SK-N-SH (cell line): ENCODE measurements at regions not wholly inside any gene's neighbourhood (a gene's known extent, or its start where the extent isn't known, plus 50 kb on each side); places are given as distances from the start of the nearest gene placed in this dataset.
A peak's percentile ranks its signal among the peaks of the same experiment; 100 is the strongest.

Experiments
- CTCF ChIA-PET: fragments of 300-600, 350-600 bp; formaldehyde crosslinking; extraction: SDS; loops from one replicate; lab custom pipeline; 2021; lab: Yijun Ruan, JAX
- POLR2A ChIA-PET: fragments of 350-600 bp; sonication (Branson Sonifier 250); formaldehyde crosslinking; extraction: SDS; loops from one replicate; lab custom pipeline; 2020; ENCODE audit warnings: antibody characterized with exemption, inconsistent platforms; lab: Yijun Ruan, JAX
- DNase-seq: peaks from one replicate; pipeline ENCODE4 v3.0.0; 2012
- H2AFZ ChIP-seq: fragments of 200-600 bp; sonication (generic); 2 replicates; pipeline ENCODE4 v1.8.1; 2016; ENCODE audit warnings: antibody characterized with exemption, mild to moderate bottlenecking, low read depth
- H3F3A ChIP-seq: fragments of 200-600 bp; sonication (generic); replicated peaks from 2 replicates; pipeline ENCODE3; 2016; ENCODE audit warnings: antibody characterized with exemption, mild to moderate bottlenecking; ENCODE audit not compliant: insufficient read depth
- H3K27ac ChIP-seq, 2 experiments: fragments of 200-500 bp in 1 of 2; fragments of 200-600 bp in 1 of 2; sonication (Bioruptor generic) in 1 of 2; sonication (generic), shearing (Covaris generic) in 1 of 2; 2 replicates each; pipeline versions ENCODE4 v1.5.1 to v1.6.1; 2014 to 2016; ENCODE audit warnings: low read depth in 2 of 2, inconsistent platforms in 1 of 2, low read length in 1 of 2, mild to moderate bottlenecking in 1 of 2, mixed read lengths in 1 of 2
- H3K27me3 ChIP-seq: fragments of 200-600 bp; sonication (generic), shearing (Covaris generic); 2 replicates; pipeline ENCODE4 v1.6.1; 2016; ENCODE audit warnings: mixed run types; ENCODE audit not compliant: insufficient read depth
- H3K36me3 ChIP-seq, 2 experiments: fragments of 200-500 bp in 1 of 2; fragments of 200-600 bp in 1 of 2; sonication (Bioruptor generic) in 1 of 2; sonication (generic) in 1 of 2; replicated peaks in 1 of 2; 2 replicates each; pipeline versions ENCODE3 to v1.5.1; 2014 to 2016; ENCODE audit warnings: low read length in 1 of 2, mild to moderate bottlenecking in 1 of 2; ENCODE audit not compliant: insufficient read depth in 2 of 2, control insufficient read depth in 1 of 2
- H3K4me1 ChIP-seq, 2 experiments: fragments of 200-500 bp in 1 of 2; fragments of 200-600 bp in 1 of 2; sonication (Bioruptor generic) in 1 of 2; sonication (generic), shearing (Covaris generic) in 1 of 2; 2 replicates each; pipeline versions ENCODE4 v1.5.1 to v1.6.1; 2014 to 2016; ENCODE audit warnings: low read depth in 1 of 2, low read length in 1 of 2, mixed run types in 1 of 2; ENCODE audit not compliant: insufficient read depth in 2 of 2, control insufficient read depth in 1 of 2
- H3K4me2 ChIP-seq: fragments of 200-600 bp; sonication (generic), shearing (Covaris generic); 2 replicates; pipeline ENCODE4 v1.6.1; 2017; ENCODE audit warnings: mixed run types
- H3K4me3 ChIP-seq, 2 experiments: fragments of 200-500 bp in 1 of 2; fragments of 200-600 bp in 1 of 2; sonication (Bioruptor generic) in 1 of 2; sonication (generic), shearing (Covaris generic) in 1 of 2; 2 replicates each; pipeline versions ENCODE4 v1.5.1 to v1.8.1; 2014 to 2016; ENCODE audit warnings: low read depth in 2 of 2, inconsistent platforms in 1 of 2, low read length in 1 of 2, mild to moderate bottlenecking in 1 of 2, mixed read lengths in 1 of 2, moderate library complexity in 1 of 2
- H3K79me2 ChIP-seq: fragments of 200-600 bp; sonication (generic); 2 replicates; pipeline ENCODE4 v1.8.1; 2017; ENCODE audit warnings: mild to moderate bottlenecking; ENCODE audit not compliant: insufficient read depth
- H3K9ac ChIP-seq: fragments of 200-600 bp; sonication (generic); 2 replicates; pipeline ENCODE4 v1.6.1; 2017; ENCODE audit warnings: mixed run types
- H3K9me2 ChIP-seq: fragments of 200-600 bp; sonication (generic); 2 replicates; pipeline ENCODE4 v1.6.1; 2017; ENCODE audit warnings: mixed run types
- H3K9me3 ChIP-seq: fragments of 200-600 bp; sonication (generic); 2 replicates; pipeline ENCODE4 v1.6.1; 2017; ENCODE audit warnings: mixed run types, mild to moderate bottlenecking, moderate library complexity
- H4K20me1 ChIP-seq: fragments of 200-600 bp; sonication (generic); 2 replicates; pipeline ENCODE4 v1.6.1; 2017; ENCODE audit warnings: mild to moderate bottlenecking, mixed run types; ENCODE audit not compliant: insufficient read depth
- CHD2 ChIP-seq: fragments of 150-350 bp; IDR thresholded peaks from 2 replicates; pipeline ENCODE4 v1.6.1; 2018; ENCODE audit warnings: low read length; ENCODE audit not compliant: partially characterized antibody
- EP300 ChIP-seq, 2 experiments: IDR thresholded peaks; 2 replicates each; pipeline versions ENCODE4 v1.4.0 to v1.6.1; 2012; ENCODE audit warnings: borderline replicate concordance in 1 of 2, low read depth in 1 of 2, low read length in 1 of 2
- EZH2phosphoT487 ChIP-seq: fragments of 200-600 bp; sonication (generic); IDR thresholded peaks from 2 replicates; pipeline ENCODE4 v1.6.1; 2017; ENCODE audit warnings: low read depth, mixed run types, mild to moderate bottlenecking, antibody characterized with exemption, moderate library complexity, borderline replicate concordance
- FOXJ3 ChIP-seq: sonication (generic); formaldehyde crosslinking; IDR thresholded peaks from 2 replicates; pipeline ENCODE4 v1.5.1; 2020; ENCODE audit warnings: mild to moderate bottlenecking, missing genetic modification reagents
- GABPA ChIP-seq: IDR thresholded peaks from 2 replicates; pipeline ENCODE4 v1.4.0; 2012; ENCODE audit warnings: low read depth, mild to moderate bottlenecking
- GATA2 ChIP-seq: sonication (generic); formaldehyde crosslinking; IDR thresholded peaks from 2 replicates; pipeline ENCODE4 v1.5.0; 2020; ENCODE audit warnings: mild to moderate bottlenecking, missing genetic modification reagents
- IRF3 ChIP-seq: fragments of 150-350 bp; IDR thresholded peaks from 2 replicates; pipeline ENCODE4 v1.6.1; 2016; ENCODE audit warnings: mild to moderate bottlenecking, low read depth, low read length
- MEF2A ChIP-seq: IDR thresholded peaks from 2 replicates; pipeline ENCODE4 v1.4.0; 2012; ENCODE audit warnings: low read depth, borderline replicate concordance
- NFIC ChIP-seq: IDR thresholded peaks from 2 replicates; pipeline ENCODE4 v1.4.0; 2012; ENCODE audit warnings: borderline replicate concordance
- RAD21 ChIP-seq: IDR thresholded peaks from 2 replicates; pipeline ENCODE4 v1.6.1; 2012; ENCODE audit warnings: mild to moderate bottlenecking, low read length
- RCOR1 ChIP-seq: fragments of 150-350 bp; IDR thresholded peaks from 2 replicates; pipeline ENCODE4 v1.6.1; 2017; ENCODE audit warnings: antibody characterized with exemption, low read length
- REST ChIP-seq: IDR thresholded peaks from 2 replicates; pipeline ENCODE4 v1.6.1; 2012; ENCODE audit warnings: mild to moderate bottlenecking, low read depth, low read length, moderate library complexity
- RFX5 ChIP-seq: IDR thresholded peaks from 2 replicates; pipeline ENCODE4 v1.6.1; 2012; ENCODE audit warnings: mild to moderate bottlenecking, improper control_type of control experiment, low read length
- YY1 ChIP-seq: IDR thresholded peaks from 2 replicates; pipeline ENCODE4 v1.4.0; 2012; ENCODE audit warnings: low read depth, mild to moderate bottlenecking
- WGBS: methylation state at CpG from one replicate; pipeline ENCODE4 v1.1.6; 2017; ENCODE audit warnings: low lambda C conversion rate; 5-methylcytosine and 5-hydroxymethylcytosine counted together

- TF ChIP-seq REST: no peak
- TF ChIP-seq RAD21: no peak
Measured at GRCh38 chr9:117887941-117888340, 183.7 kb downstream of the TLR4 start (continued).

- no peaks in the 10 kb centered on the region for H3K79me2 ChIP-seq
- no peaks in the 10 kb centered on the region for H3K9me3 ChIP-seq
- no peak overlapping the region for H2AFZ ChIP-seq
- H3K27ac ChIP-seq: no peak overlapping the region; a peak in 1 of 4 replicates
- no peak overlapping the region for H3K4me3 ChIP-seq
- no peaks in the 10 kb centered on the region; a peak in 1 of 4 replicates for H3K4me1 ChIP-seq
- H3K9ac ChIP-seq: no peak overlapping the region
- CTCF ChIA-PET: no interaction called here
- no peaks in the 10 kb centered on the region for H3F3A ChIP-seq
- H4K20me1 ChIP-seq: no peaks in the 10 kb centered on the region
- POLR2A ChIA-PET: no interaction called here
- H3K36me3 ChIP-seq: no peaks in the 10 kb centered on the region
- H3K9me2 ChIP-seq: no peaks in the 10 kb centered on the region
- no peak overlapping the region for H3K4me2 ChIP-seq
- DNase-seq: no peak
- no peaks in the 10 kb centered on the region for H3K27me3 ChIP-seq
- TF ChIP-seq IRF3: no peak
- no peak for TF ChIP-seq CHD2
- TF ChIP-seq RCOR1: peak; percentile 33
- peak in 1 of 2 experiments; percentile 74; a peak in 2 of 4 replicates for TF ChIP-seq EP300 (IDR thresholded peaks at IDR 0.05; ENCODE audit: borderline replicate concordance in 1 of 2, low read depth in 1 of 2, low read length in 1 of 2)
- TF ChIP-seq RAD21: no peak
- TF ChIP-seq FOXJ3: no peak
- TF ChIP-seq MEF2A: no peak
- TF ChIP-seq YY1: no peak
- no peak for TF ChIP-seq RFX5
- TF ChIP-seq GATA2: peak; percentile 36; the same call in 1 of the 2 replicates
- no peak for TF ChIP-seq GABPA
- TF ChIP-seq EZH2phosphoT487: no peak
- no peak for TF ChIP-seq REST
- no peak for TF ChIP-seq NFIC
- TF ChIP-seq, all 33 proteins: peak for 3
- WGBS: 4% methylated on average over 1 of the region's 1 CpG
Measured at GRCh38 chr9:117903453-117903852, 199.2 kb downstream of the TLR4 start.
